A673 (cell line): ENCODE measurements at regions not wholly inside any gene's neighbourhood (a gene's known extent, or its start where the extent isn't known, plus 50 kb on each side); places are given as distances from the start of the nearest gene placed in this dataset.

Experiments used
- BruUV-seq: library from RNA; stranded (reverse); fragments of 400-500 nt; replicated peaks from 2 replicates; lab custom pipeline; 2021; lab: Mats Ljungman, UMichigan
- CTCF ChIA-PET: fragments of 300-600 bp; sonication (Branson Sonifier 250); formaldehyde crosslinking; loops from one replicate; lab custom pipeline; 2022; ENCODE audit warnings: antibody characterized with exemption; lab: Charles Lee
- POLR2A ChIA-PET: fragments of 300-600 bp; sonication (Branson Sonifier 250); formaldehyde crosslinking; loops from one replicate; lab custom pipeline; 2022; ENCODE audit warnings: antibody characterized with exemption; ENCODE audit not compliant: low non-redundant PET; lab: Charles Lee
- DNase-seq: peaks from one replicate; pipeline ENCODE4 v3.0.0-alpha.2; 2015; ENCODE audit warnings: low spot score
- H3K27ac ChIP-seq: fragments of 200-600 bp; sonication (generic); 2 replicates; pipeline ENCODE4 v1.5.1; 2016; ENCODE audit warnings: mixed run types, low read depth, mild to moderate bottlenecking, mixed read lengths, antibody characterized with exemption, low read length; ENCODE audit not compliant: poor library complexity, severe bottlenecking
- H3K27me3 ChIP-seq: fragments of 200-600 bp; sonication (generic); replicated peaks from 2 replicates; pipeline ENCODE4 v1.6.1; 2017; ENCODE audit warnings: mixed run types, low read depth, mild to moderate bottlenecking, mixed read lengths, antibody characterized with exemption, low read length; ENCODE audit not compliant: insufficient read depth, poor library complexity
- H3K36me3 ChIP-seq: fragments of 200-600 bp; sonication (generic); 2 replicates; pipeline ENCODE4 v1.6.1; 2016; ENCODE audit warnings: mixed run types, mild to moderate bottlenecking, mixed read lengths, antibody characterized with exemption, low read length; ENCODE audit not compliant: insufficient read depth, poor library complexity, severe bottlenecking
- H3K4me1 ChIP-seq: fragments of 200-600 bp; sonication (generic); 2 replicates; pipeline ENCODE4 v1.6.1; 2017; ENCODE audit warnings: mixed run types, mild to moderate bottlenecking, mixed read lengths, antibody characterized with exemption, low read length; ENCODE audit not compliant: insufficient read depth, poor library complexity, severe bottlenecking
- H3K4me3 ChIP-seq: fragments of 200-600 bp; sonication (generic); 2 replicates; pipeline ENCODE4 v1.5.1; 2016; ENCODE audit warnings: low read depth, mixed run types, mild to moderate bottlenecking, mixed read lengths, low read length; ENCODE audit not compliant: poor library complexity, severe bottlenecking
- H3K9me3 ChIP-seq: fragments of 200-600 bp; sonication (generic); 2 replicates; pipeline ENCODE4 v1.6.1; 2016; ENCODE audit warnings: mixed run types, low read depth, mild to moderate bottlenecking, mixed read lengths, antibody characterized with exemption, low read length; ENCODE audit not compliant: poor library complexity, severe bottlenecking
- EZH2 ChIP-seq: fragments of 200-600 bp; sonication (generic); IDR thresholded peaks from 2 replicates; pipeline ENCODE4 v1.6.1; 2017; ENCODE audit warnings: borderline replicate concordance, low read depth, mild to moderate bottlenecking, mixed read lengths, antibody characterized with exemption, low read length; ENCODE audit not compliant: poor library complexity, severe bottlenecking
- intact Hi-C: fragments of 100-400 bp; cut with micrococcal nuclease; formaldehyde crosslinking; loops from one replicate; pipeline ENCODE4 v1.10.0; 2022; ENCODE audit not compliant: unreplicated experiment
- TF ChIP-seq, protein P1 (sequence below): fragments of 300-800, 200-600 bp; sonication (generic); conservative IDR thresholded peaks from 2 replicates; pipeline ENCODE4 v1.5.1; 2017; ENCODE audit warnings: low read depth, mild to moderate bottlenecking, antibody characterized with exemption, low read length, moderate library complexity, mixed read lengths

- Histone ChIP-seq H3K27ac (no peak overlapping the region), H3K4me3 (no peak overlapping the region), H3K9me3 (no peaks in the 10 kb centered on the region), H3K36me3 (no peaks in the 10 kb centered on the region), H3K27me3 (no peaks in the 10 kb centered on the region), H3K4me1 (no peaks in the 10 kb centered on the region)
- CTCF ChIA-PET, result no interaction called here
- POLR2A ChIA-PET, result no interaction called here
- intact Hi-C loops, result no loop called here
- no peak for DNase-seq
- TF ChIP-seq, protein P1, sequence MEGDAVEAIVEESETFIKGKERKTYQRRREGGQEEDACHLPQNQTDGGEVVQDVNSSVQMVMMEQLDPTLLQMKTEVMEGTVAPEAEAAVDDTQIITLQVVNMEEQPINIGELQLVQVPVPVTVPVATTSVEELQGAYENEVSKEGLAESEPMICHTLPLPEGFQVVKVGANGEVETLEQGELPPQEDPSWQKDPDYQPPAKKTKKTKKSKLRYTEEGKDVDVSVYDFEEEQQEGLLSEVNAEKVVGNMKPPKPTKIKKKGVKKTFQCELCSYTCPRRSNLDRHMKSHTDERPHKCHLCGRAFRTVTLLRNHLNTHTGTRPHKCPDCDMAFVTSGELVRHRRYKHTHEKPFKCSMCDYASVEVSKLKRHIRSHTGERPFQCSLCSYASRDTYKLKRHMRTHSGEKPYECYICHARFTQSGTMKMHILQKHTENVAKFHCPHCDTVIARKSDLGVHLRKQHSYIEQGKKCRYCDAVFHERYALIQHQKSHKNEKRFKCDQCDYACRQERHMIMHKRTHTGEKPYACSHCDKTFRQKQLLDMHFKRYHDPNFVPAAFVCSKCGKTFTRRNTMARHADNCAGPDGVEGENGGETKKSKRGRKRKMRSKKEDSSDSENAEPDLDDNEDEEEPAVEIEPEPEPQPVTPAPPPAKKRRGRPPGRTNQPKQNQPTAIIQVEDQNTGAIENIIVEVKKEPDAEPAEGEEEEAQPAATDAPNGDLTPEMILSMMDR, result no peak
- no peak for TF ChIP-seq EZH2
- BruUV-seq, result no TSS peak
Observed at GRCh38 chr1:96087719-96088118, 633.9 kb upstream of the PTBP2 start.

- Histone ChIP-seq H3K27ac (no peak overlapping the region), H3K27me3 (no peaks in the 10 kb centered on the region), H3K4me1 (peaks cover 3% of the 10 kb centered on the region), H3K4me3 (no peak overlapping the region), H3K36me3 (no peaks in the 10 kb centered on the region), H3K9me3 (no peaks in the 10 kb centered on the region)
- intact Hi-C loops, result no loop called here
- TF ChIP-seq, protein P1, result no peak
- no peak for TF ChIP-seq EZH2
- no peak for DNase-seq
- no TSS peak for BruUV-seq
- ChIA-PET CTCF (no interaction called here), POLR2A (interaction anchor here (0.5 kb wide), 1 partner anchor 945 kb away, joined by 3 read pairs; no protein-coding TSS in a partner anchor)
Observed at GRCh38 chr1:96090134-96090533, 631.5 kb upstream of the PTBP2 start.

DNA sequence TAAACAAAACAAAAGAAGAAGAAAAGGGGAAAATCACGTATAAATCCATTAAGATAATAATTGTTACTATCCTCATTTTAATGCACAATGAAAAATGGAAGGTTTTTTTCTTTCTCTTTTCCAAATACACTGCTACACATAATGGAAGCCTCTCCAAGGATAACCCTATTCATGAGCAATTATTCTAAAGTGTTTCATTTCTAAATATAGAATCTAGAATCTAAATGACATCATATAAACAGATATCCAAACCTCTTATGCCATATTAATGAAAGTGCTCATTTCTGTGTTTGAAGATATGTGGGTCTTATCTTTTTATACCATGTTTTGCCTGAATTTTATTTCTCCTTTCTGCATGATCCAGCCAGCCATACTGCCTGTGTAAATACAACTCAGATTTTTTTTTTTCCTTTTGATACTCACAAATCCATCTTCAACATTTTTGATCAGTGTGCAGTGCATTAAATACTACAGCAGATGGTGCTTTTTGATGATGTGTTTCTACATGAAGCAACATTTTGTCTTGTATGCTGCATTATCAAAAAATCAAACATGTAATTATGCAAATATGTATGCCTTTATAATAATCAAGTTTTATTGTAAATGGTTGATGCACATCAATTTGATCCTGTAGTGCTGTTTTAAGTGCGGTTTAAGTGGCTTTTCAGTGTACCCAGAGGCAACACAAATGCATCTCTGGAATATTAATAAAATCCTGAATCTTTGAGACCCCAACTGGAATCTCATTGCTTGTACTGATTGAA is 625.6 kb upstream of the PTBP2 start:
- Histone ChIP-seq H3K9me3 (no peaks in the 10 kb centered on the region), H3K36me3 (no peaks in the 10 kb centered on the region), H3K4me1 (peaks cover 3% of the 10 kb centered on the region), H3K27me3 (no peaks in the 10 kb centered on the region), H3K27ac (no peak overlapping the region), H3K4me3 (no peak overlapping the region)
- intact Hi-C loops, result no loop called here
- CTCF ChIA-PET, result no interaction called here
- TF ChIP-seq, protein P1, result no peak
- no peak for TF ChIP-seq EZH2
- no TSS peak for BruUV-seq
- POLR2A ChIA-PET, result no interaction called here
- no peak for DNase-seq
